WTC11 (cell line): ENCODE measurements at regions not wholly inside any gene's neighbourhood (a gene's known extent, or its start where the extent isn't known, plus 50 kb on each side); places are given as distances from the start of the nearest gene placed in this dataset.

ENCODE experiments used
- CDX4 ChIP-seq: fragments of 250-450 bp; sonication (Bioruptor Pico); IDR thresholded peaks from 2 replicates; pipeline ENCODE4 v1.9.0; 2021; ENCODE audit warnings: moderate library complexity, mild to moderate bottlenecking, inconsistent platforms, borderline replicate concordance
- E2F4 ChIP-seq: sonication (generic); formaldehyde crosslinking; IDR thresholded peaks from 2 replicates; pipeline ENCODE4 v1.8.1; 2022; ENCODE audit warnings: low read depth, mild to moderate bottlenecking, moderate library complexity, missing genetic modification reagents, borderline replicate concordance
- JUN ChIP-seq: sonication (generic); formaldehyde crosslinking; IDR thresholded peaks from 2 replicates; pipeline ENCODE4 v1.8.0; 2023; ENCODE audit warnings: mild to moderate bottlenecking, missing genetic modification reagents
- MAX ChIP-seq: sonication (generic); formaldehyde crosslinking; IDR thresholded peaks from 2 replicates; pipeline ENCODE4 v1.8.0; 2022; ENCODE audit warnings: mild to moderate bottlenecking, missing genetic modification reagents
- NR3C1 ChIP-seq: sonication (generic); formaldehyde crosslinking; conservative IDR thresholded peaks from 2 replicates; pipeline ENCODE4 v1.8.1; 2023; ENCODE audit warnings: low read depth, mild to moderate bottlenecking, missing genetic modification reagents
- SMAD3 ChIP-seq: sonication (generic); formaldehyde crosslinking; IDR thresholded peaks from 2 replicates; pipeline ENCODE4 v1.8.0; 2022; ENCODE audit warnings: missing genetic modification reagents, mild to moderate bottlenecking, borderline replicate concordance
- TEAD4 ChIP-seq: sonication (generic); formaldehyde crosslinking; IDR thresholded peaks from 2 replicates; pipeline ENCODE4 v1.8.0; 2022; ENCODE audit warnings: mild to moderate bottlenecking, missing genetic modification reagents
- TF ChIP-seq, protein P1 (sequence below): fragments of 200-600 bp; IDR thresholded peaks from 2 replicates; pipeline ENCODE4 v1.8.0; 2022; ENCODE audit warnings: antibody characterized with exemption
- TF ChIP-seq, protein P2 (sequence below): sonication (generic); formaldehyde crosslinking; IDR thresholded peaks from 2 replicates; pipeline ENCODE4 v1.8.1; 2022; ENCODE audit warnings: low read depth, missing genetic modification reagents, borderline replicate concordance
- TF ChIP-seq, protein P3 (sequence below): sonication (generic); formaldehyde crosslinking; IDR thresholded peaks from 2 replicates; pipeline ENCODE4 v1.8.1; 2023; ENCODE audit warnings: mild to moderate bottlenecking, missing genetic modification reagents, moderate library complexity

DNA sequence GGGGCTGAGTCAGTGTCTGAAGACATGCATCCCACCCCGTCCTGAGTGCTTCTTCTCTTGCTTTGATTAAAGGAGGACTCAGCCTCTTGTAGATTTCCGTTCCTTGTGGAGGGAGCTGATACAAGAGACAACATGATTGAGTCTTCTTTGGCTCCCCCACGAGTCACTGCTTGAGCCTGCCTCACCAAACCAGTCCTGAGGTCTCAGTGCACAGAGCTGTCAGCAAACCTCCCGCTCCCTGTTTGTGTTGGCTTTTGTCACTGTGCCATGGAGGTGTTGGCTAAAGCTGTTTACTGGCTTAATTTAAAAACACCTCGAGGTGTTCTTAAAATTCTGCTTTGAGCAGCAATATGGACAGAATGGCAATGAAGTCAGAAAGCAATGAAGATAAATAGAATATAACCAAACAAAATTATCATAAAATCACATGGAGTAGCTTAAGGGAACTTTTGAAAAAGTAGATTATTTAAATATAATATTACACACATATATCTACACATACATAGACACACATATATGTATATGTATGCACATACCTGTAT is 234.1 kb upstream of the ANKRD55 start:
- TF ChIP-seq, protein P1, sequence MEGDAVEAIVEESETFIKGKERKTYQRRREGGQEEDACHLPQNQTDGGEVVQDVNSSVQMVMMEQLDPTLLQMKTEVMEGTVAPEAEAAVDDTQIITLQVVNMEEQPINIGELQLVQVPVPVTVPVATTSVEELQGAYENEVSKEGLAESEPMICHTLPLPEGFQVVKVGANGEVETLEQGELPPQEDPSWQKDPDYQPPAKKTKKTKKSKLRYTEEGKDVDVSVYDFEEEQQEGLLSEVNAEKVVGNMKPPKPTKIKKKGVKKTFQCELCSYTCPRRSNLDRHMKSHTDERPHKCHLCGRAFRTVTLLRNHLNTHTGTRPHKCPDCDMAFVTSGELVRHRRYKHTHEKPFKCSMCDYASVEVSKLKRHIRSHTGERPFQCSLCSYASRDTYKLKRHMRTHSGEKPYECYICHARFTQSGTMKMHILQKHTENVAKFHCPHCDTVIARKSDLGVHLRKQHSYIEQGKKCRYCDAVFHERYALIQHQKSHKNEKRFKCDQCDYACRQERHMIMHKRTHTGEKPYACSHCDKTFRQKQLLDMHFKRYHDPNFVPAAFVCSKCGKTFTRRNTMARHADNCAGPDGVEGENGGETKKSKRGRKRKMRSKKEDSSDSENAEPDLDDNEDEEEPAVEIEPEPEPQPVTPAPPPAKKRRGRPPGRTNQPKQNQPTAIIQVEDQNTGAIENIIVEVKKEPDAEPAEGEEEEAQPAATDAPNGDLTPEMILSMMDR, result no peak
- TF ChIP-seq TEAD4, result no peak
- no peak for TF ChIP-seq E2F4 (CRISPR knock-in tag)
- TF ChIP-seq SMAD3, result no peak
- no peak for TF ChIP-seq MAX (CRISPR knock-in tag)
- TF ChIP-seq, protein P2, sequence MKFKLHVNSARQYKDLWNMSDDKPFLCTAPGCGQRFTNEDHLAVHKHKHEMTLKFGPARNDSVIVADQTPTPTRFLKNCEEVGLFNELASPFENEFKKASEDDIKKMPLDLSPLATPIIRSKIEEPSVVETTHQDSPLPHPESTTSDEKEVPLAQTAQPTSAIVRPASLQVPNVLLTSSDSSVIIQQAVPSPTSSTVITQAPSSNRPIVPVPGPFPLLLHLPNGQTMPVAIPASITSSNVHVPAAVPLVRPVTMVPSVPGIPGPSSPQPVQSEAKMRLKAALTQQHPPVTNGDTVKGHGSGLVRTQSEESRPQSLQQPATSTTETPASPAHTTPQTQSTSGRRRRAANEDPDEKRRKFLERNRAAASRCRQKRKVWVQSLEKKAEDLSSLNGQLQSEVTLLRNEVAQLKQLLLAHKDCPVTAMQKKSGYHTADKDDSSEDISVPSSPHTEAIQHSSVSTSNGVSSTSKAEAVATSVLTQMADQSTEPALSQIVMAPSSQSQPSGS, result no peak
- no peak for TF ChIP-seq CDX4
- no peak for TF ChIP-seq JUN (CRISPR knock-in tag)
- TF ChIP-seq, protein P3, sequence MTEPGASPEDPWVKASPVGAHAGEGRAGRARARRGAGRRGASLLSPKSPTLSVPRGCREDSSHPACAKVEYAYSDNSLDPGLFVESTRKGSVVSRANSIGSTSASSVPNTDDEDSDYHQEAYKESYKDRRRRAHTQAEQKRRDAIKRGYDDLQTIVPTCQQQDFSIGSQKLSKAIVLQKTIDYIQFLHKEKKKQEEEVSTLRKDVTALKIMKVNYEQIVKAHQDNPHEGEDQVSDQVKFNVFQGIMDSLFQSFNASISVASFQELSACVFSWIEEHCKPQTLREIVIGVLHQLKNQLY (CRISPR knock-in tag), result no peak
- no peak for TF ChIP-seq NR3C1 (CRISPR knock-in tag)
